Breast epithelium (tissue), 3 donors: ENCODE measurements at regions not wholly inside any gene's neighbourhood (a gene's known extent, or its start where the extent isn't known, plus 50 kb on each side); places are given as distances from the start of the nearest gene placed in this dataset.

Experiments used
- CTCF ChIP-seq, 3 donors: fragments of 450-650 bp; IDR thresholded peaks; one replicate each; pipeline ENCODE4 v1.5.1; 2016 to 2017; ENCODE audit warnings: antibody characterized with exemption in 3 of 3, mild to moderate bottlenecking in 3 of 3, moderate library complexity in 3 of 3
- POLR2A ChIP-seq: fragments of 450-650 bp; IDR thresholded peaks from one replicate; pipeline ENCODE4 v1.6.1; 2016; ENCODE audit warnings: antibody characterized with exemption, mild to moderate bottlenecking, moderate library complexity
- POLR2AphosphoS5 ChIP-seq, 3 donors: sonication (generic); formaldehyde crosslinking; IDR thresholded peaks; one replicate each; pipeline ENCODE4 v1.6.1; 2017; ENCODE audit warnings: antibody characterized with exemption in 3 of 3

GRCh38 chr2:230594286-230594840 lies 118.3 kb upstream of the CAB39 start:
- TF ChIP-seq CTCF (IDR thresholded peaks at IDR 0.05) (no peak), POLR2A (no peak), POLR2AphosphoS5 (IDR thresholded peaks at IDR 0.05) (no peak)
